ENCODE measurements at regions not wholly inside any gene's neighbourhood (a gene's known extent, or its start where the extent isn't known, plus 50 kb on each side); places are given as distances from the start of the nearest gene placed in this dataset.
"Not testable (repeated sequence)": the region's sequence is repeated elsewhere in the genome, so short reads cannot be mapped to it uniquely, and the experiment has no call there.

DNA sequence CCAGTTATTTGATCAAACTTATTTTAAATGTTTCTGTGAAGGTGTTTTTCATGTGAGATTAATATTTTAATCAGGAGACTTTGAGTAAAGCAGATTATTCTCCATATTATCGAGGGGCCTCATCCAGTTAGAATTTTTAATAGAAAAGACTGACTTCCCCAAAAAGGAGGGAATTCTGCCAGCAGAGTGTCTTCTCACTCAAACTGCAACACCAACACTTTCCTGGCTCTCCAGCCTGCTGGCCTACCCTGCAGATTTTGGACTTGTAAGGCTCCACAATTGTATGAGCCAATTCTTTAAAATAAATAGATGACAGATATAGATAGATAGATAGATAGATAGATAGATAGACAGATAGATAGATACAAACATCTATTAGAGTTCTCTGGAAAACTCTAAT lies 155.7 kb downstream of the SEC23A start:
- DNase-seq, result no peak
- Histone ChIP-seq H3K9me3 (no peaks in the 10 kb centered on the region), H3K27me3 (ENCODE audit: low read depth) (no peaks in the 10 kb centered on the region), H3K4me1 (no peaks in the 10 kb centered on the region), H3K4me3 (no peak overlapping the region), H3K27ac (no peak overlapping the region), H3K36me3 (no peaks in the 10 kb centered on the region)
- TF ChIP-seq, protein P1, sequence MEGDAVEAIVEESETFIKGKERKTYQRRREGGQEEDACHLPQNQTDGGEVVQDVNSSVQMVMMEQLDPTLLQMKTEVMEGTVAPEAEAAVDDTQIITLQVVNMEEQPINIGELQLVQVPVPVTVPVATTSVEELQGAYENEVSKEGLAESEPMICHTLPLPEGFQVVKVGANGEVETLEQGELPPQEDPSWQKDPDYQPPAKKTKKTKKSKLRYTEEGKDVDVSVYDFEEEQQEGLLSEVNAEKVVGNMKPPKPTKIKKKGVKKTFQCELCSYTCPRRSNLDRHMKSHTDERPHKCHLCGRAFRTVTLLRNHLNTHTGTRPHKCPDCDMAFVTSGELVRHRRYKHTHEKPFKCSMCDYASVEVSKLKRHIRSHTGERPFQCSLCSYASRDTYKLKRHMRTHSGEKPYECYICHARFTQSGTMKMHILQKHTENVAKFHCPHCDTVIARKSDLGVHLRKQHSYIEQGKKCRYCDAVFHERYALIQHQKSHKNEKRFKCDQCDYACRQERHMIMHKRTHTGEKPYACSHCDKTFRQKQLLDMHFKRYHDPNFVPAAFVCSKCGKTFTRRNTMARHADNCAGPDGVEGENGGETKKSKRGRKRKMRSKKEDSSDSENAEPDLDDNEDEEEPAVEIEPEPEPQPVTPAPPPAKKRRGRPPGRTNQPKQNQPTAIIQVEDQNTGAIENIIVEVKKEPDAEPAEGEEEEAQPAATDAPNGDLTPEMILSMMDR (IDR thresholded peaks at IDR 0.05), result no peak
- intact Hi-C loops (cut with DNase I), result no loop called here
- no peak for ATAC-seq

DNA sequence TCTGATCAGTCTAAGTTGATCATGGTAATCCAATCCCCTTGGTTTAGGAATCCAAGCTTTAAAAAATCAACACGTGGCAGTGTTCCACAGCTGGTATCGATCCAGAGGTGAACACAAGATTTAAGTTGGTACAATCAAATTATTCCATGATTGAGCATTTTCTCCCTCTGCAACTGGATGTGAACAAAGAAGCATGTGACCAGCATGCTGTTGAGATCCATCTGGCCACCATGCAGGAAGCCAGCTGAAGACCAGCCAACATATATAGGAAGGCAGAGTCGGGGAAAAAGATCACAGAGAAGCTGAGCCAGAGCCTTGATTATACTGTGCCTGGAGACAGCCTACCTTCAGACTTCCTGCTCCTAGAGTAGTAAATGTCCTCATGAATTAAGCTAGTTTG lies 158.3 kb downstream of the SEC23A start:
- H3K27ac ChIP-seq, result no peak overlapping the region
- no peak overlapping the region for H3K4me3 ChIP-seq
- intact Hi-C loops (cut with DNase I), result no loop called here
- no peaks in the 10 kb centered on the region for H3K9me3 ChIP-seq
- H3K36me3 ChIP-seq, result no peaks in the 10 kb centered on the region
- TF ChIP-seq, protein P1 (IDR thresholded peaks at IDR 0.05), result no peak
- ATAC-seq (no peak), DNase-seq (no peak)
- H3K27me3 ChIP-seq (ENCODE audit: low read depth), result no peaks in the 10 kb centered on the region
- H3K4me1 ChIP-seq, result no peaks in the 10 kb centered on the region

DNA sequence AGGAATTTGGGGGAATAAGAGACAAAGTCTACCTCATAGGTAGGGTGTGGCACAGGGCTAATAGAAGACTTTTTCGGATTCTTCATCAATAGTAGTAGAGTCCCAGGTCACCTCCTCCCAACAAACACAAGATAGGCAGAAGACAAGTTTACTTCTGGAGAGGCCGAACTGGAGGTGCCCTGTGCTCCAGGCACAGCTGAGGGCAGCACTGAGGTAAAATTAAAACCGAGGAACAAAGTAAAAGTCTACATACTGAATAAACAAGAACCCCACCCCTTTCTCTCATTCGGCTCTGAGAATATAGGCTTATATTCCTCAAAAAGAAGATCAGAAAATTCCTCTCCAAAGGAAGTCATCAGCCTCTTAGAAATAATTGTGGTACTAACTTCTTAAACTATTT lies 161.5 kb downstream of the SEC23A start:
- intact Hi-C loops (cut with DNase I), result no loop called here
- Histone ChIP-seq H3K4me1 (no peaks in the 10 kb centered on the region), H3K27ac (no peak overlapping the region), H3K27me3 (ENCODE audit: low read depth) (no peaks in the 10 kb centered on the region), H3K4me3 (no peak overlapping the region), H3K9me3 (no peaks in the 10 kb centered on the region), H3K36me3 (no peaks in the 10 kb centered on the region)
- TF ChIP-seq, protein P1 (IDR thresholded peaks at IDR 0.05), result no peak
- DNase-seq (no peak), ATAC-seq (no peak)

DNA sequence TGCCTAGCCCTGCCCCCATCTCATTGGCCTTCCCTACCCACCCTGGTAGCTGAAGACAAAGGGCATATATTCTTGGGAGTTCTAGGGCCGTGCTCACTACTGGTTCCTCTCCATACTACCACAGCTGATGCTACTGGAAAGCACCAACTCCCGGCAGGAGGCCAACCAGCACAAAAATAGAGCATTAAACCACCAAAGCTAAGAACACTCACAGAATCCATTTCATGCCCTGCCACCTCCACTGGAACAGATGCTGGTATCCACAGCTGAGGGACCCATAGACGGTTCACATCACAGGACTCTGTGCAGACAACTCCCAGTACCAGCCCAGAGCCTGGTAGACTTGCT lies 170.4 kb downstream of the SEC23A start:
- H3K9me3 ChIP-seq, result not testable (repeated sequence)

DNA sequence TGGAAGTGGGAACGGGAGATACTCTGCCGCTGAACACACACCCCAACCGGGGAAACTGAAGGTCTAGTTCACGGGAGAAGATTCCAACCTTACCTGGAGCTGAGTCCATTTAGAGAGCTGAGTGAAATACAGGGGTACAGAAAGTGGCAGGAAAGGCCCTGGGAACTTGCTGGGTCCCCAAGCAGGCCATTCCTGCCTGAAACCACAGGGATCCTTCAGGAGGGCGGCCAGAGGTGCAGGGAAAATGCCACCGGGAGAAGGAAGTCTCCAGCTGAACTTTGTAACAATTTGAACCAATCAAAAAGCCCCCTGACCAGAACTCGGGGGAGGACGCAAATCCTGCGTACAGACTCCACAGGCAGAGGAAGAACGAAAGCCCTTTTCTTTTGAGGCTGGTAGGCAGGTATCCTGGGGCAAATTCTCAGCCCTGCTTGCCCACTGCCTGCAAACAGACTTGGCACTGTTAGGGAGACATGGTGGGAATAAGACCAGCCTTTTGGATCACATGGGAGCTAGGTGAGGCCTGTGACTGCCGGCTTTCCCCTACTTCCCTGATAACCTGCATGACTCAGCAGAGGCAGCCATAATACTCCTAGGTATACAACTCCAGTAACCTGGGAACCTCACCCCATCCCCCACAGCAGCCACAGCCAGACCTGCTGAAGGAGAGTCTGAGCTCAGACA lies 170.9 kb downstream of the SEC23A start:
- Histone ChIP-seq H3K4me3 (no peak overlapping the region), H3K27me3 (ENCODE audit: low read depth) (no peaks in the 10 kb centered on the region), H3K27ac (no peak overlapping the region), H3K9me3 (no peaks in the 10 kb centered on the region), H3K36me3 (no peaks in the 10 kb centered on the region), H3K4me1 (no peaks in the 10 kb centered on the region)
- no peak for DNase-seq
- TF ChIP-seq, protein P1 (IDR thresholded peaks at IDR 0.05), result no peak
- ATAC-seq, result no peak
- intact Hi-C loops (cut with DNase I), result no loop called here

More for the DNA sequence above, 170.4 kb downstream of the SEC23A start:
- intact Hi-C loops (cut with DNase I); H3K4me1 ChIP-seq; H3K36me3 ChIP-seq; H3K27me3 ChIP-seq (ENCODE audit: low read depth); H3K4me3 ChIP-seq; DNase-seq; ATAC-seq; H3K27ac ChIP-seq: not testable (repeated sequence)

DNA sequence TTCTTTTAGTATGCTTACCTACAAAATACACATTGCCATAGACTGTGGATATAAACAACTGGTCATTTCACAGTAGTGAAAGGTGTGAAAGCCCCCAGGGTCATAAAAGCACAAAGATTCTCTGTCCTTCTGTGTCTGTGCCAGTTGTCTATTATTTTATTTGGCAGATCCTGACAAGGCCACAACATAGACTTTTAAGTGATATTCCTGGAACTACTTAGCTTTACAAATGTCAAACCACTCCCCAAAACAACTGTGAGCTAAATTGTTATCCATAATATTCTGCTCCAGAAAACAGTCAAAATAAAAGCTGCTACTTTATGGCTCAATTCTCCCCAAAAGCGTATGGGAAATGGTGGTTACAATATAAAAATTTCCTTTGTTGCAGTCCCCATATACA lies 172.1 kb downstream of the SEC23A start:
- DNase-seq (no peak), ATAC-seq (no peak)
- Histone ChIP-seq H3K27me3 (ENCODE audit: low read depth) (no peaks in the 10 kb centered on the region), H3K36me3 (no peaks in the 10 kb centered on the region), H3K4me1 (no peaks in the 10 kb centered on the region), H3K27ac (no peak overlapping the region), H3K9me3 (no peaks in the 10 kb centered on the region), H3K4me3 (no peak overlapping the region)
- intact Hi-C loops (cut with DNase I), result no loop called here
- TF ChIP-seq, protein P1 (IDR thresholded peaks at IDR 0.05), result no peak
